ENCODE measurements at regions not wholly inside any gene's neighbourhood (a gene's known extent, or its start where the extent isn't known, plus 50 kb on each side); places are given as distances from the start of the nearest gene placed in this dataset.

GRCh38 chr17:79661292-79662041, 50.6 kb upstream of the RBFOX3 start:
- ATAC-seq (no peak), DNase-seq (ENCODE audit: low spot score) (no peak)
